COLO668 (cell line): ENCODE measurements at regions not wholly inside any gene's neighbourhood (a gene's known extent, or its start where the extent isn't known, plus 50 kb on each side); places are given as distances from the start of the nearest gene placed in this dataset.
"Not testable (repeated sequence)": the region's sequence is repeated elsewhere in the genome, so short reads cannot be mapped to it uniquely, and the experiment has no call there.

Experiments used
- DNase-seq: peaks from one replicate; lab custom pipeline; 2025; ENCODE audit not compliant: unreplicated experiment; lab: John Stamatoyannopoulos, UW

DNA sequence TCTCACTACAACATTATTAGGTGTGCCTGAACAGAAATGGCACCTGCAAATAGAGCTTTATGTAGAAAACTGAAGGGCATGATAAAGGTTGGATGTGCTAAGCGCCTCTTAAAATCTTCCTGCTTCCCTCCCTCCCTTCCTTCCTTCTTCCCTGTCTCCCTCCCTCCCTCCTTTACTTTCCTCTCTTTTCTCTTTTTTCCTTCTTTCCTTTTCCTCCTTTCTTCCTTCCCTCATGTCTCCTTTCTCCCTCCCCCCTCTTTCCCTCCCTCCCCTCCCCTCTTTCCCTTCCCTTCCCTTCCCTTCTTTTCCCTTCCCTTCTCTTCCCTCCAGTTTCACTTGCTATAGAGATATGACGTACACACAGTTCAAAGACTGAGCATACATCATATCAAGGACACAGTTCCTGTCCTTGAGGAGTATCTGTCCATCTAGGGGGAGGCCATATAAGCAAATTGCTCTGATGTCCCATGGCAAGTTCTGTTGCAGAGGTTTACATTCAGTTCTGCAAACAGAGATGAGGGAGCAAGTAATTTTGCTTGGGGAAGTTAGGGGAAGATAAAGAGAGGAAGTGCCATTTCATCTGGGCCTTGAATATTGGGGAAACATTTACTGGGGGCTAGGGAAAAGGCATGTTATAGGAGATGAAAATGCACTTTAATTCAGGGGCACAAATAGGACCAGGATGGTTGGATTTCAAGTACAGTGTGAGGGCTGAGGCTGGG, 79.0 kb upstream of the EEF1E1 start:
- DNase-seq, result no peak

- no peak for DNase-seq
Observed at GRCh38 chr6:8180327-8181159, 78.2 kb upstream of the EEF1E1 start.

GRCh38 chr6:8177721-8178120, 75.4 kb upstream of the EEF1E1 start:
- no peak for DNase-seq

DNA sequence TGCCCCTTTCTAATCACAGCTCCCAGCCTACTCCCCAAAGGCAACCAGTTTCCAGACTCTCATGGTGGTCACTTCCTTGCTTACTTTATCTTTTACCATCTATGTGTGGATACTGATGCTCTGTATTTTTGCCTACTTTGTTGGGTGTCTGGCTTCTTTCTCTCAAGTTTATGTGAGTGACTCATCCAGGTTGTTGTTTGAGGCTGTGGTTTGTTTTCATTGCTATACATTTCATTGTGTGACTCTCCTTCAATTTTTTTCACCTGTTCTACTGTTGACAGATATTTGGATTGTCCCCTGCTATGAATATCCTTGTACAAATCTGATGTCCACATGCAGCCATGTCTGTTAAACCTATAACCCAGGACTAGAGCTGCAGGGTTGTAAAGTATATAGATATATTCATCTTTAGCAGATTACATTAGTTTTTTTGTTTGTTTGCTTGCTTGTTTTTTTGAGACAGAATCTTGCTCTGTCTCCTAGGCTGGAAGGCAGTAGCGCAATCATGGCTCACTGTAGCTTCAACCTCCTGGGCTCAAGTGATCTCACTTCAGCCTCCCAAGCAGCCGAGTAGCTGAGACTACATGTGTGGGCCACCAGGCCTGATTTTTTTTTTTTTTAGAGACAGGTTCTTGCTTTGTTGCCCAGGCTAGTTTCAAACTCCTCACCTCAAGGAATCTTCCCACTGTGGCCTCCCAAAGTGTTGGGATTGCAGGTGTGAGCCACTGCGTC, 72.9 kb upstream of the EEF1E1 start:
- no peak for DNase-seq

GRCh38 chr6:8174571-8174970, 72.2 kb upstream of the EEF1E1 start:
- no peak for DNase-seq

GRCh38 chr6:8172530-8172929, 70.2 kb upstream of the EEF1E1 start:
- DNase-seq, result no peak

DNA sequence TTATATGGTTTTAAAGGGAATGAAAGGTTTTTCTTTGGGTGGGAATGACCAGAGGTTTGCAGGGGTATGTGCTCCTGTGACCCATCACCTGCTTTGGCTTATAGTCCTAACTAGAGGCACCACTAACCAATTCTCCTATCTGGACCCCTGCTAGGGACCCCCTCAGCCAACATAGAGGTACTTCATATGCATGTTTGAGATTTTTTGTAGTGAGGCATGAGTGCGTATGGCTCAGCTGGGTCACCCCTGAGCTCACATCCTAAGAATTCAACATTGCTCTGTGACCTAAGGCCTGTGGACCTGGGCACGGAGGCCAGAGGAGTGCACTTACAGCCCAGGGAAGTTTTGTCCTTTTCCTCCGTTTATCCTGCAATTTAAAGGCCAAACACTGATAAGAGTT, 68.4 kb upstream of the EEF1E1 start:
- DNase-seq, result no peak

DNA sequence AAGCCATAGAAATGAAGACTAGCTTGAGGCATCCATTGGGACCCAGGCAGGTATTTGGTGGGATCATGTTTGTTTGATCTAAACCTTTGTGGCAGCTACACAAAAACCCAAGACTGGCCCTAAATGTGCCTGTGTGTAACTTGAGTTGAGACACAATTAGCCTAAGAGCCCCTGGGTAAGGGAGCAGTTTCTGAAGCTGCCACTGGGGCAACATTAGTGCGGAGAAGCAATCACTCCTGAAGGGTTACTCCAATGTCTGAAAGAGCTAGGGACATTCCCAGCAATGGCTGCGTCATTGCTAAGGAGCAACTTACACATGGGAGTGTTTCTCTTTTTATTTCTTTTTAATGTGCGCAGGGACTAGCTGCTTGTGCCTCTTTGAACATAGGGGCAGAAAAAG, 67.9 kb upstream of the EEF1E1 start:
- DNase-seq, result no peak

GRCh38 chr6:8166156-8166555, 63.8 kb upstream of the EEF1E1 start:
- DNase-seq, result no peak

- not testable (repeated sequence) for DNase-seq
Observed at GRCh38 chr6:8165008-8165407, 62.7 kb upstream of the EEF1E1 start.

DNA sequence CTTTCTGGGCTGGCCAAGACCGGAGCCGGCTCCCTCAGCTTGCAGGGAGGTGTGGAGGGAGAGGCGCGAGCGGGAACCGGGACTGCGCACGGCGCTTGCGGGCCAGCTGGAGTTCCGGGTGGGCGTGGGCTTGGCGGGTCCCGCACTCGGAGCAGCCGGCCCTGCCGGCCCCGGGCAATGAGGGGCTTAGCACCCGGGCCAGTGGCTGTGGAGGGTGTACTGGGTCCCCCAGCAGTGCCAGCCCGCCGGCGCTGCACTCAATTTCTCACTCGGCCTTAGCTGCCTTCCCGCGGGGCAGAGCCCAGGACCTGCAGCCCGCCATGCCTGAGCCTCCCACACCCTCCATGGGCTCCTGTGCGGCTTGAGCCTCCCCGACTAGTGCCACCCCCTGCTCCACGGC, 61.9 kb upstream of the EEF1E1 start:
- not testable (repeated sequence) for DNase-seq

- DNase-seq, result no peak
Observed at GRCh38 chr6:8159966-8160365, 57.6 kb upstream of the EEF1E1 start.

DNA sequence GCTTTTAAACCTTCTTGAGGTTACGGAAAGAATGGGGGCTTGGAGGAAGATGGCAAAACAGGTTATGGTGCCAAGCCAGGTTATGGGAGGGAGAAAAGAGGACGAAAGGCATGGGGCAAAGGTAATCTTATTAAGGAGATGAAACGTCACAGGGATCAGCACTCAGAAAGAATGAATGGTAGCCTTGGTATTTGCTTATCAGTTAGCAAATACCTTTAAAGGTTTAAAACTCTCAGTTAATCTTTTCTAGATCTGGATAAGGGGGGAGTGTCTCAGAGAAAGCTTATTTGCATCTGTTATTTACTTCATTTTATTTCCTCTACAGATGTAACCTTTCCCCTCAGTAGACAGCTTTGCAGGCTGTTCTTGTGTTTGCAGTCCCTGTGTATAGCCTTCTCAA, 55.5 kb upstream of the EEF1E1 start:
- no peak for DNase-seq

- DNase-seq, result no peak
Observed at GRCh38 chr6:8155259-8156012, 53.1 kb upstream of the EEF1E1 start.
